ENCODE measurements at regions not wholly inside any gene's neighbourhood (a gene's known extent, or its start where the extent isn't known, plus 50 kb on each side); places are given as distances from the start of the nearest gene placed in this dataset.
"Not testable (repeated sequence)": the region's sequence is repeated elsewhere in the genome, so short reads cannot be mapped to it uniquely, and the experiment has no call there.

- DNase-seq = no peak
These were observed 1058.3 kb upstream of the SLIT2 start for GRCh38 chr4:19193274-19193981.

GRCh38 chr4:19191979-19192650 lies 1059.6 kb upstream of the SLIT2 start:
- DNase-seq = no peak

- no peak for DNase-seq
These were observed 1064.0 kb upstream of the SLIT2 start for GRCh38 chr4:19187691-19188090.

- peak; percentile 26 for DNase-seq
These were observed 1064.6 kb upstream of the SLIT2 start for GRCh38 chr4:19187096-19187495.

- not testable (repeated sequence) for DNase-seq
These were observed 1070.1 kb upstream of the SLIT2 start for GRCh38 chr4:19181631-19182030.

- no peak for DNase-seq
These were observed 1072.9 kb upstream of the SLIT2 start for GRCh38 chr4:19178835-19179234.

GRCh38 chr4:19177616-19178015 lies 1074.1 kb upstream of the SLIT2 start:
- DNase-seq = no peak

- no peak for DNase-seq
These were observed 1079.9 kb upstream of the SLIT2 start for GRCh38 chr4:19171832-19172231.

- DNase-seq = no peak
These were observed 1084.4 kb upstream of the SLIT2 start for GRCh38 chr4:19167311-19167710.

GRCh38 chr4:19164334-19164733 lies 1087.4 kb upstream of the SLIT2 start:
- DNase-seq = no peak

GRCh38 chr4:19159874-19160273 lies 1091.8 kb upstream of the SLIT2 start:
- DNase-seq = no peak

- no peak for DNase-seq
These were observed 1093.4 kb upstream of the SLIT2 start for GRCh38 chr4:19158107-19158809.

GRCh38 chr4:19156786-19157185 lies 1094.9 kb upstream of the SLIT2 start:
- DNase-seq = no peak

- peak; percentile 25 for DNase-seq
These were observed 1096.1 kb upstream of the SLIT2 start for GRCh38 chr4:19155568-19155967.

- DNase-seq = not testable (repeated sequence)
These were observed 1097.4 kb upstream of the SLIT2 start for GRCh38 chr4:19154267-19154666.

- DNase-seq = no peak
These were observed 1099.4 kb upstream of the SLIT2 start for GRCh38 chr4:19152264-19152663.

- DNase-seq = no peak
These were observed 1100.0 kb upstream of the SLIT2 start for GRCh38 chr4:19151684-19152083.

- DNase-seq = no peak
These were observed 1105.7 kb upstream of the SLIT2 start for GRCh38 chr4:19146038-19146437.

GRCh38 chr4:19135895-19136633 lies 1114.5 kb upstream of the LCORL start:
- DNase-seq = no peak

- no peak for DNase-seq
These were observed 1113.1 kb upstream of the LCORL start for GRCh38 chr4:19134685-19135084.

- no peak for DNase-seq
These were observed 1111.8 kb upstream of the LCORL start for GRCh38 chr4:19133315-19133714.

- no peak for DNase-seq
These were observed 1109.3 kb upstream of the LCORL start for GRCh38 chr4:19130866-19131265.

- no peak for DNase-seq
These were observed 1106.6 kb upstream of the LCORL start for GRCh38 chr4:19128176-19128575.
